Natural killer cell (primary cell): ENCODE measurements at regions not wholly inside any gene's neighbourhood (a gene's known extent, or its start where the extent isn't known, plus 50 kb on each side); places are given as distances from the start of the nearest gene placed in this dataset.

Source experiments
- ATAC-seq, 3 donors: fragments of 150-1000 bp in 2 of 3; fragments of 200-7000 bp in 1 of 3; cut with Tn5 transposase; 1 replicate in 1 of 3; 2 replicates in 2 of 3; pipeline ENCODE4 v1.10.0; 2021; ENCODE audit warnings: mild to moderate bottlenecking in 2 of 3, moderate library complexity in 2 of 3
- DNase-seq, 2 donors: peaks; one replicate each; pipeline versions ENCODE4 v3.0.0 to v3.0.0-alpha.2; 2013 to 2021; ENCODE audit warnings: mixed read lengths in 1 of 2
- H3K27ac ChIP-seq: one replicate; pipeline ENCODE4 v1.5.1; 2013; ENCODE audit warnings: mild to moderate bottlenecking, low read length
- H3K27me3 ChIP-seq: one replicate; pipeline ENCODE4 v1.6.1; 2013; ENCODE audit warnings: low read length; ENCODE audit not compliant: control insufficient read depth, insufficient read depth
- H3K36me3 ChIP-seq: one replicate; pipeline ENCODE4 v1.6.1; 2013; ENCODE audit warnings: low read length; ENCODE audit not compliant: control insufficient read depth, insufficient read depth
- H3K4me1 ChIP-seq: one replicate; pipeline ENCODE4 v1.6.1; 2013; ENCODE audit warnings: low read length; ENCODE audit not compliant: control insufficient read depth, insufficient read depth
- H3K4me3 ChIP-seq: one replicate; pipeline ENCODE4 v1.5.1; 2013; ENCODE audit warnings: low read length
- H3K9me3 ChIP-seq: one replicate; pipeline ENCODE4 v1.6.1; 2013; ENCODE audit warnings: low read length; ENCODE audit not compliant: control insufficient read depth, insufficient read depth
- H3K27ac Mint-ChIP-seq, 2 donors: one replicate each; pipeline ENCODE4 v1.8.0; 2022; ENCODE audit warnings: mild to moderate bottlenecking in 2 of 2, mixed read lengths in 2 of 2, moderate library complexity in 1 of 2
- H3K27me3 Mint-ChIP-seq, 2 donors: one replicate each; pipeline ENCODE4 v1.8.0; 2022; ENCODE audit warnings: low read depth in 2 of 2, mixed read lengths in 2 of 2
- H3K36me3 Mint-ChIP-seq: one replicate; pipeline ENCODE4 v1.8.0; 2022; ENCODE audit warnings: mixed read lengths
- H3K4me1 Mint-ChIP-seq, 2 donors: one replicate each; pipeline ENCODE4 v1.8.0; 2022; ENCODE audit warnings: mixed read lengths in 2 of 2
- H3K4me3 Mint-ChIP-seq: one replicate; pipeline ENCODE4 v1.8.0; 2022; ENCODE audit warnings: mild to moderate bottlenecking, moderate library complexity, mixed read lengths
- H3K9me3 Mint-ChIP-seq, 2 donors: one replicate each; pipeline ENCODE4 v1.8.0; 2022; ENCODE audit warnings: mixed read lengths in 2 of 2
- CTCF ChIP-seq: fragments of 200-600 bp; IDR thresholded peaks from one replicate; pipeline ENCODE4 v1.8.0; 2022; ENCODE audit warnings: antibody characterized with exemption
- WGBS: methylation state at CpG from one replicate; pipeline ENCODE4 v1.1.7; 2013; ENCODE audit warnings: missing lambda C conversion rate; ENCODE audit not compliant: insufficient coverage; 5-methylcytosine and 5-hydroxymethylcytosine counted together
- intact Hi-C: fragments of 100-400 bp; cut with micrococcal nuclease; formaldehyde crosslinking; loops from one replicate; pipeline ENCODE4 v1.14.2; 2022

GRCh38 chr6:130744576-130745366 lies 82.4 kb upstream of the SMLR1 start:
- H3K27ac ChIP-seq, result no peak overlapping the region

GRCh38 chr6:130748041-130748440 lies 79.2 kb upstream of the SMLR1 start:
- 100% methylated on average over 1 of the region's 1 CpG for WGBS
- TF ChIP-seq CTCF, result no peak
- no peaks in the 10 kb centered on the region for H3K27me3 ChIP-seq
- H3K27ac ChIP-seq, result no peak overlapping the region
- DNase-seq, result no peak
- no peaks in the 10 kb centered on the region for H3K36me3 ChIP-seq
- no peak overlapping the region for H3K4me3 ChIP-seq
- H3K27ac Mint-ChIP-seq, result no peak overlapping the region
- H3K27me3 Mint-ChIP-seq, result peaks cover 0 to 12% of the 10 kb centered on the region in 2 donors
- H3K4me1 Mint-ChIP-seq, result peaks cover 0 to 4% of the 10 kb centered on the region in 2 donors
- H3K4me3 Mint-ChIP-seq, result no peak overlapping the region
- no peaks in the 10 kb centered on the region for H3K4me1 ChIP-seq
- H3K36me3 Mint-ChIP-seq, result no peaks in the 10 kb centered on the region
- intact Hi-C loops, result no loop called here
- H3K9me3 Mint-ChIP-seq, result no peaks in the 10 kb centered on the region
- H3K9me3 ChIP-seq, result peaks cover 13% of the 10 kb centered on the region
- ATAC-seq, result no peak

More at GRCh38 chr6:130744576-130745366, 82.4 kb upstream of the SMLR1 start:
- ATAC-seq, result no peak
- Mint-ChIP-seq H3K36me3 (no peaks in the 10 kb centered on the region), H3K27ac (no peak overlapping the region), H3K4me1 (peaks cover 0 to 4% of the 10 kb centered on the region in 2 donors), H3K4me3 (no peak overlapping the region), H3K27me3 (peaks cover 8 to 22% of the 10 kb centered on the region in 2 donors), H3K9me3 (no peaks in the 10 kb centered on the region)
- 36% methylated on average over 1 of the region's 2 CpGs for WGBS
- peaks cover 10% of the 10 kb centered on the region for H3K9me3 ChIP-seq
- no peak for DNase-seq
- no peaks in the 10 kb centered on the region for H3K36me3 ChIP-seq
- H3K4me1 ChIP-seq, result no peaks in the 10 kb centered on the region
- H3K4me3 ChIP-seq, result no peak overlapping the region
- peaks cover 4% of the 10 kb centered on the region for H3K27me3 ChIP-seq
- no peak for TF ChIP-seq CTCF
- intact Hi-C loops, result no loop called here

- Histone ChIP-seq H3K27ac (no peak overlapping the region), H3K27me3 (no peaks in the 10 kb centered on the region), H3K4me1 (no peaks in the 10 kb centered on the region), H3K36me3 (no peaks in the 10 kb centered on the region), H3K4me3 (no peak overlapping the region), H3K9me3 (peaks cover 13% of the 10 kb centered on the region)
- Mint-ChIP-seq H3K27ac (no peak overlapping the region), H3K36me3 (no peaks in the 10 kb centered on the region), H3K4me3 (no peak overlapping the region), H3K27me3 (peaks cover 3 to 9% of the 10 kb centered on the region in 2 donors), H3K9me3 (no peaks in the 10 kb centered on the region), H3K4me1 (peaks cover 0 to 3% of the 10 kb centered on the region in 2 donors)
- DNase-seq (no peak), ATAC-seq (no peak)
- intact Hi-C loops, result no loop called here
- 95% methylated on average over 2 of the region's 3 CpGs for WGBS
- no peak for TF ChIP-seq CTCF
These were observed 77.8 kb upstream of the SMLR1 start for GRCh38 chr6:130749402-130749801.

GRCh38 chr6:130752267-130752666 lies 74.9 kb upstream of the SMLR1 start:
- ATAC-seq (no peak), DNase-seq (no peak)
- TF ChIP-seq CTCF, result no peak
- Histone ChIP-seq H3K27ac (no peak overlapping the region), H3K4me3 (no peak overlapping the region), H3K36me3 (no peaks in the 10 kb centered on the region), H3K4me1 (no peaks in the 10 kb centered on the region), H3K27me3 (no peaks in the 10 kb centered on the region), H3K9me3 (peaks cover 13% of the 10 kb centered on the region)
- intact Hi-C loops, result no loop called here
- peaks cover 3 to 6% of the 10 kb centered on the region in 2 donors for H3K27me3 Mint-ChIP-seq
- WGBS, result 100% methylated on average over 2 of the region's 3 CpGs
- no peak overlapping the region for H3K27ac Mint-ChIP-seq
- H3K9me3 Mint-ChIP-seq, result no peaks in the 10 kb centered on the region
- H3K36me3 Mint-ChIP-seq, result no peaks in the 10 kb centered on the region
- no peaks in the 10 kb centered on the region for H3K4me1 Mint-ChIP-seq
- H3K4me3 Mint-ChIP-seq, result no peak overlapping the region
